ENCODE measurements at regions not wholly inside any gene's neighbourhood (a gene's known extent, or its start where the extent isn't known, plus 50 kb on each side); places are given as distances from the start of the nearest gene placed in this dataset.

DNA sequence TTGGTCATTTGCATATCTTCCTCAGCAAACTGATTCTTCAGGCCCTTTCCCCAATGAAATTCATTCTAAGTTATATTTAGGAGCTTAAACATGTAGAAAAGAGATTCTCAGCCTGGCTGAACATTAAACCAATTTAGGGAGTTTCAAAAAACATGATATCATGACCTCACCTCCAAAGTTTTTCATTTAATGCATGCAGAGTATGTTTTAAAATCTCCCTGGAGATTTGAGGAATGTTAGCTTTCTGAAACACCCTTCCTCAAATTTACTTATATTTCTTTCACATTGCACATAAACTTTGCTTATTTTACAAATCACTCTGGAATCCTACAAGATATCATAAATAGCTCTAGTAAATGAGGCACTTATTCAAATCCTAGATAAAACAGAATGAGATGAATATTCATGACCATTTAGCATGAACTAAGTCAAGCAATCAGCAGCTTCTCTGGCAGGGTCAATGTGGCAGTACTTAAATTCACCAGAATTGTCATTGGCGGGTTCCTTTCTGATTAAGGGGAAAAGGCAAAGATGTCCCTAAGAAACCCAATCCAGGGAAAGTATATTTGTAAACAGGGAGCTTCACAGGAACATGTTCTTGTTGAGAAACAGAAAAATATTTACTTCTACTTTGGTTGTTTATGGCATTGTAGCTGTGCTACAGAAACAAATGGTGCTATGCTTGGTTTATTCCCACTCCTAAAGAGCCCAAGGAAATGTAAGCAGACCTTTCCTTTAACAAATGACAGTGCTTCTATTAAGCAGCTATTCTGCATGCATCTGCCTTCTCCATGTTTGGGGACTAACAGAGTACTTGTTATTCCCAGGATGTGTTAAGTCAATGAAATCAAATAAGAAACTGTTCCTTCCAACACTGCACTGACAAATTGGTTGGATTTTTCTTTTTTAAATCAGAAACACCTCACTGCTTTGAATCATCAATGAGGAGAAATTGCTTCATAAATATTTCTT is 162.3 kb downstream of the C11orf87 start:
- 57 to 71% (median 60%) methylated on average over 1 of the region's 1 CpG for WGBS, 3 donors
- H3K27me3 ChIP-seq: no peaks in the 10 kb centered on the region
- intact Hi-C loops (cut with DNase I): no loop called here
- no peaks in the 10 kb centered on the region for H3K9me3 ChIP-seq
- no peak overlapping the region for H3K27ac ChIP-seq
- DNase-seq: no peak
- no peak overlapping the region for H3K4me3 ChIP-seq
- TF ChIP-seq EP300 (IDR thresholded peaks at IDR 0.05) (no peak), POLR2A (IDR thresholded peaks at IDR 0.05) (no peak)
- TF ChIP-seq, protein P1, sequence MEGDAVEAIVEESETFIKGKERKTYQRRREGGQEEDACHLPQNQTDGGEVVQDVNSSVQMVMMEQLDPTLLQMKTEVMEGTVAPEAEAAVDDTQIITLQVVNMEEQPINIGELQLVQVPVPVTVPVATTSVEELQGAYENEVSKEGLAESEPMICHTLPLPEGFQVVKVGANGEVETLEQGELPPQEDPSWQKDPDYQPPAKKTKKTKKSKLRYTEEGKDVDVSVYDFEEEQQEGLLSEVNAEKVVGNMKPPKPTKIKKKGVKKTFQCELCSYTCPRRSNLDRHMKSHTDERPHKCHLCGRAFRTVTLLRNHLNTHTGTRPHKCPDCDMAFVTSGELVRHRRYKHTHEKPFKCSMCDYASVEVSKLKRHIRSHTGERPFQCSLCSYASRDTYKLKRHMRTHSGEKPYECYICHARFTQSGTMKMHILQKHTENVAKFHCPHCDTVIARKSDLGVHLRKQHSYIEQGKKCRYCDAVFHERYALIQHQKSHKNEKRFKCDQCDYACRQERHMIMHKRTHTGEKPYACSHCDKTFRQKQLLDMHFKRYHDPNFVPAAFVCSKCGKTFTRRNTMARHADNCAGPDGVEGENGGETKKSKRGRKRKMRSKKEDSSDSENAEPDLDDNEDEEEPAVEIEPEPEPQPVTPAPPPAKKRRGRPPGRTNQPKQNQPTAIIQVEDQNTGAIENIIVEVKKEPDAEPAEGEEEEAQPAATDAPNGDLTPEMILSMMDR (IDR thresholded peaks at IDR 0.05): no peak
- no peaks in the 10 kb centered on the region for H3K4me1 ChIP-seq (ENCODE audit: insufficient read depth)
- H3K36me3 ChIP-seq: no peaks in the 10 kb centered on the region

DNA sequence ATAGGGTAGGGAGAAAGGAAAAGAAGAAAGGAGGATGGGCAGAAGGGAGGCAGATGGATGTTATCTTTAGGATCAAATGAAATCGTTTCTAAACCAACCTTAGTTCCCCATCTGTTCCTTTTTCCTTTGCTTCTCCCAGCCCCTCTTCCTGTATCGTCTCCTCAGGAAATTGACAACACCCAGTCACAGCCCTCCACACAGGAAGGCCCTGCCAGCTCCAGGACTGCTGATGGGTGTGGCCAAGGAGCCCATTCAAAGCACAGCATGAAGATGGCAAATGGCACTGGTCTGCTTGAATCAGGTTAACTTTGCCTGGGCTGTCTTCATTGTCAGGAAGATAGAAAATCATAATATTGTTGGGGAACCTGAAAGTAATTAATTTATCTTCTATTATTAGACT is 164.8 kb downstream of the C11orf87 start:
- 48 to 71% (median 71%) methylated on average over 2 of the region's 2 CpGs for WGBS, 3 donors

DNA sequence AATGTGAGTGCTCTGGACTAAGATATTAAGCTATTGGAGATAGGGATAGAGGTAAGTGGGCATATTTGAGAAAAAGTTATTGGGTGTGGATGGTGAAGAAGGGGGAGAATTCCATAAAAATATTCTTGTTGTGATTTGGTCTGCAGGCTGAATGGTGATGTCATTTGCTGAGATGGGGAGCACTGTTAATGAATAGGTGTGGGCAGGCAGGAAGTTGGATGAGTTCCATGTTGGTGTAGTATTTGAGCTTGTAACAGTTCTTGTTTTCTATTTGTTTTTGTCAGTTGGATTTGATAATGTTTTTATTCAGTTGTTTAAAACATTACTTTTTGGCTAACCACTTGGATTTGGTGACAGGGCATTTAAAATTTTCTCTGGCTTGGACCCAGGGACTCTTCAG is 168.8 kb downstream of the C11orf87 start:
- H3K27ac ChIP-seq: no peak overlapping the region
- intact Hi-C loops (cut with DNase I): no loop called here
- DNase-seq: no peak
- H3K4me3 ChIP-seq: no peak overlapping the region
- no peaks in the 10 kb centered on the region for H3K4me1 ChIP-seq (ENCODE audit: insufficient read depth)
- H3K36me3 ChIP-seq: no peaks in the 10 kb centered on the region
- H3K27me3 ChIP-seq: no peaks in the 10 kb centered on the region
- no peak for TF ChIP-seq POLR2A (IDR thresholded peaks at IDR 0.05)
- TF ChIP-seq, protein P1 (IDR thresholded peaks at IDR 0.05): no peak
- no peak for TF ChIP-seq EP300 (IDR thresholded peaks at IDR 0.05)
- H3K9me3 ChIP-seq: no peaks in the 10 kb centered on the region

More for the DNA sequence above, 164.8 kb downstream of the C11orf87 start:
- DNase-seq: no peak
- Histone ChIP-seq H3K9me3 (no peaks in the 10 kb centered on the region), H3K27ac (no peak overlapping the region), H3K36me3 (no peaks in the 10 kb centered on the region), H3K27me3 (no peaks in the 10 kb centered on the region), H3K4me3 (no peak overlapping the region), H3K4me1 (ENCODE audit: insufficient read depth) (no peaks in the 10 kb centered on the region)
- intact Hi-C loops (cut with DNase I): no loop called here
- TF ChIP-seq EP300 (IDR thresholded peaks at IDR 0.05) (no peak), POLR2A (IDR thresholded peaks at IDR 0.05) (no peak)
- TF ChIP-seq, protein P1 (IDR thresholded peaks at IDR 0.05): no peak

DNA sequence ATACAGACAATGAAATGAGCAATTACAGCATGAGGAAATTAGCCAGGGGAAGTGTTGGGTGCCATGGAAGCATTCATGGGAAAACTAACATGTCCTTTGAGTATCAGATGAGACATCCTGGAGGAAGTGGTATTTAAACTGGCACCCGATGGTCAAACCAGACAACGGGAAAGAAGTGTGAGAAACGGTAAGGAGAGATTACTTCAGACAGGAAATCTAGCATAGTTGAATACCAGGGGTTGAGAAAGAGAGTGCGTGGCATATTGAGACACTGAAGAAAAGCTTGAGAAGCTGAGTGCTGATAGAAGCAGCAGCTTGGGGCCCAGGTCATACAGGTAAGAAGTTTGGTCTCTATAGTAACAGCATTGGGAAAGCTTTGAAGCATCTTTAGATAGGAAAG is 175.3 kb downstream of the C11orf87 start:
- TF ChIP-seq POLR2A (IDR thresholded peaks at IDR 0.05) (no peak), EP300 (IDR thresholded peaks at IDR 0.05) (no peak)
- TF ChIP-seq, protein P1 (IDR thresholded peaks at IDR 0.05): no peak
- Histone ChIP-seq H3K36me3 (no peaks in the 10 kb centered on the region), H3K4me3 (no peak overlapping the region), H3K4me1 (ENCODE audit: insufficient read depth) (no peaks in the 10 kb centered on the region), H3K27ac (no peak overlapping the region), H3K9me3 (no peaks in the 10 kb centered on the region), H3K27me3 (no peaks in the 10 kb centered on the region)
- WGBS, 3 donors: 83 to 89% (median 88%) methylated on average over 4 of the region's 4 CpGs
- DNase-seq: no peak
- intact Hi-C loops (cut with DNase I): no loop called here

All from ovary (tissue), 7 donors.